Peyer's patch (tissue), 4 donors: ENCODE measurements at regions not wholly inside any gene's neighbourhood (a gene's known extent, or its start where the extent isn't known, plus 50 kb on each side); places are given as distances from the start of the nearest gene placed in this dataset.

Source experiments
- DNase-seq, 3 donors: peaks; one replicate each; pipeline ENCODE4 v3.0.0-alpha.2; 2017 to 2019
- H3K27ac ChIP-seq, 4 donors: fragments of 200-600 bp; sonication (generic); one replicate each; pipeline ENCODE4 v1.5.1; 2016 to 2019
- H3K27me3 ChIP-seq, 2 donors: fragments of 200-600 bp; sonication (generic); one replicate each; pipeline ENCODE4 v1.5.1; 2019
- H3K36me3 ChIP-seq, 3 donors: fragments of 200-600 bp; sonication (generic); one replicate each; pipeline ENCODE4 v1.5.1; 2016 to 2019
- H3K4me1 ChIP-seq, 4 donors: fragments of 200-600 bp; sonication (generic); one replicate each; pipeline ENCODE4 v1.5.1; 2016 to 2019
- H3K4me3 ChIP-seq, 4 donors: fragments of 200-600 bp; sonication (generic); 1 replicate in 3 of 4; 2 replicates in 1 of 4; pipeline ENCODE4 v1.5.1; 2016 to 2019; ENCODE audit warnings: mild to moderate bottlenecking in 1 of 4
- H3K9me3 ChIP-seq, 4 donors: fragments of 200-600 bp; sonication (generic); one replicate each; pipeline ENCODE4 v1.5.1; 2016 to 2019; ENCODE audit warnings: mild to moderate bottlenecking in 1 of 4
- CTCF ChIP-seq, 6 experiments: fragments of 450-650 bp in 4 of 6; fragments of 200-600 bp in 2 of 6; sonication (generic) in 1 of 6; IDR thresholded peaks; one replicate each; pipeline ENCODE4 v1.5.1; 2017 to 2019; ENCODE audit warnings: antibody characterized with exemption in 6 of 6, mild to moderate bottlenecking in 3 of 6, moderate library complexity in 1 of 6
- POLR2A ChIP-seq, 2 donors: fragments of 450-650 bp; IDR thresholded peaks; one replicate each; pipeline ENCODE4 v1.5.1; 2017; ENCODE audit warnings: antibody characterized with exemption in 2 of 2, mild to moderate bottlenecking in 2 of 2, moderate library complexity in 2 of 2

GRCh38 chr10:83863283-83863966, 275.9 kb upstream of the GHITM start:
- no peaks in the 10 kb centered on the region for H3K9me3 ChIP-seq
- H3K4me3 ChIP-seq, result no peak overlapping the region
- H3K27ac ChIP-seq, result no peak overlapping the region
- no peaks in the 10 kb centered on the region for H3K27me3 ChIP-seq
- no peak for DNase-seq
- no peaks in the 10 kb centered on the region for H3K36me3 ChIP-seq
- H3K4me1 ChIP-seq, result no peaks in the 10 kb centered on the region
- TF ChIP-seq POLR2A (IDR thresholded peaks at IDR 0.05) (no peak), CTCF (IDR thresholded peaks at IDR 0.05) (no peak)

GRCh38 chr10:83869898-83870297, 269.4 kb upstream of the GHITM start:
- TF ChIP-seq CTCF (IDR thresholded peaks at IDR 0.05), result no peak
- TF ChIP-seq POLR2A (IDR thresholded peaks at IDR 0.05), result no peak
- Histone ChIP-seq H3K27me3 (no peaks in the 10 kb centered on the region), H3K9me3 (no peaks in the 10 kb centered on the region), H3K4me1 (no peaks in the 10 kb centered on the region), H3K27ac (no peak overlapping the region), H3K4me3 (no peak overlapping the region), H3K36me3 (no peaks in the 10 kb centered on the region)
- DNase-seq, result no peak

GRCh38 chr10:83871187-83872081, 267.9 kb upstream of the GHITM start:
- no peak overlapping the region for H3K4me3 ChIP-seq
- no peak overlapping the region for H3K27ac ChIP-seq
- DNase-seq, result peak; percentile 44 to 84 (median 64)
- H3K4me1 ChIP-seq, result no peaks in the 10 kb centered on the region
- H3K9me3 ChIP-seq, result no peaks in the 10 kb centered on the region
- no peaks in the 10 kb centered on the region for H3K27me3 ChIP-seq
- H3K36me3 ChIP-seq, result no peaks in the 10 kb centered on the region
- TF ChIP-seq POLR2A (IDR thresholded peaks at IDR 0.05), result no peak
- peak; percentile 38 to 79 (median 74) for TF ChIP-seq CTCF (IDR thresholded peaks at IDR 0.05)

- TF ChIP-seq POLR2A (IDR thresholded peaks at IDR 0.05) (no peak), CTCF (IDR thresholded peaks at IDR 0.05) (no peak)
- H3K36me3 ChIP-seq, result no peaks in the 10 kb centered on the region
- no peak for DNase-seq
Observed at GRCh38 chr10:83880252-83880791, 259.0 kb upstream of the GHITM start.

GRCh38 chr10:83881661-83882060, 257.6 kb upstream of the GHITM start:
- H3K27me3 ChIP-seq, result no peaks in the 10 kb centered on the region
- H3K9me3 ChIP-seq, result no peaks in the 10 kb centered on the region
- DNase-seq, result no peak
- H3K36me3 ChIP-seq, result no peaks in the 10 kb centered on the region
- H3K4me1 ChIP-seq, result no peaks in the 10 kb centered on the region
- no peak overlapping the region for H3K4me3 ChIP-seq
- no peak overlapping the region for H3K27ac ChIP-seq
- TF ChIP-seq POLR2A (IDR thresholded peaks at IDR 0.05) (no peak), CTCF (IDR thresholded peaks at IDR 0.05) (no peak)

More at GRCh38 chr10:83880252-83880791, 259.0 kb upstream of the GHITM start:
- Histone ChIP-seq H3K4me1 (no peaks in the 10 kb centered on the region), H3K9me3 (no peaks in the 10 kb centered on the region), H3K4me3 (no peak overlapping the region), H3K27ac (no peak overlapping the region), H3K27me3 (no peaks in the 10 kb centered on the region)
